ENCODE measurements at regions not wholly inside any gene's neighbourhood (a gene's known extent, or its start where the extent isn't known, plus 50 kb on each side); places are given as distances from the start of the nearest gene placed in this dataset.

- H3K27ac ChIP-seq (ENCODE audit: low read length), result no peak overlapping the region
- no TSS peak for BruUV-seq (replicated peaks)
- ChIA-PET POLR2A (no interaction called here), CTCF (no interaction called here)
- DNase-seq (ENCODE audit: low read depth, low spot score) (no peak), ATAC-seq (no peak)
- TF ChIP-seq TCF7L2 (IDR thresholded peaks at IDR 0.05; ENCODE audit: low read depth, low read length) (no peak), REST (IDR thresholded peaks at IDR 0.05; ENCODE audit: insufficient read depth in 1 of 2, low read depth in 2 of 2, low read length in 1 of 2) (no peak), SIN3A (IDR thresholded peaks at IDR 0.05; ENCODE audit: borderline replicate concordance, insufficient read depth, low read depth, low read length) (no peak), CTCF (IDR thresholded peaks at IDR 0.05) (no peak), POLR2AphosphoS5 (IDR thresholded peaks at IDR 0.05; ENCODE audit: low read depth, low read length) (no peak)
- H3K9me3 ChIP-seq (ENCODE audit: control insufficient read depth, insufficient read depth, low read depth, low read length), result no peaks in the 10 kb centered on the region
- intact Hi-C loops (cut with micrococcal nuclease; ENCODE audit: unreplicated experiment), result no loop called here
- H3K36me3 ChIP-seq (ENCODE audit: control insufficient read depth, insufficient read depth, low read length), result no peaks in the 10 kb centered on the region
- H3K27me3 ChIP-seq (ENCODE audit: control insufficient read depth, insufficient read depth, low read length), result no peaks in the 10 kb centered on the region
- H3K4me3 ChIP-seq (ENCODE audit: low read depth in 2 of 2, low read length in 2 of 2), result no peak overlapping the region
- no peaks in the 10 kb centered on the region for H3K4me1 ChIP-seq (ENCODE audit: control insufficient read depth, insufficient read depth, low read length)
- in situ Hi-C loops (cut with HindIII; ENCODE audit: low pct_unique_long_range_greater_than_20kb, low sequenced_read_pairs), result no loop called here
Measured at GRCh38 chr2:76672798-76673197, 849.4 kb downstream of the LRRTM4 start.

- ATAC-seq (no peak), DNase-seq (ENCODE audit: low read depth, low spot score) (no peak)
- H3K4me3 ChIP-seq (ENCODE audit: low read depth in 2 of 2, low read length in 2 of 2), result no peak overlapping the region
- H3K27me3 ChIP-seq (ENCODE audit: control insufficient read depth, insufficient read depth, low read length), result no peaks in the 10 kb centered on the region
- no peak overlapping the region for H3K27ac ChIP-seq (ENCODE audit: low read length)
- H3K9me3 ChIP-seq (ENCODE audit: control insufficient read depth, insufficient read depth, low read depth, low read length), result no peaks in the 10 kb centered on the region
- intact Hi-C loops (cut with micrococcal nuclease; ENCODE audit: unreplicated experiment) (no loop called here), in situ Hi-C loops (cut with HindIII; ENCODE audit: low pct_unique_long_range_greater_than_20kb, low sequenced_read_pairs) (no loop called here)
- no TSS peak for BruUV-seq (replicated peaks)
- no peaks in the 10 kb centered on the region for H3K36me3 ChIP-seq (ENCODE audit: control insufficient read depth, insufficient read depth, low read length)
- CTCF ChIA-PET, result no interaction called here
- POLR2A ChIA-PET, result no interaction called here
- TF ChIP-seq TCF7L2 (IDR thresholded peaks at IDR 0.05; ENCODE audit: low read depth, low read length), result no peak
- TF ChIP-seq REST (IDR thresholded peaks at IDR 0.05; ENCODE audit: insufficient read depth in 1 of 2, low read depth in 2 of 2, low read length in 1 of 2), result no peak
- TF ChIP-seq SIN3A (IDR thresholded peaks at IDR 0.05; ENCODE audit: borderline replicate concordance, insufficient read depth, low read depth, low read length), result no peak
- no peak for TF ChIP-seq CTCF (IDR thresholded peaks at IDR 0.05)
- TF ChIP-seq POLR2AphosphoS5 (IDR thresholded peaks at IDR 0.05; ENCODE audit: low read depth, low read length), result no peak
- no peaks in the 10 kb centered on the region for H3K4me1 ChIP-seq (ENCODE audit: control insufficient read depth, insufficient read depth, low read length)
Measured at GRCh38 chr2:76669966-76670465, 852.2 kb downstream of the LRRTM4 start.

Data from Panc1 (cell line).